Pancreas (tissue), 10 donors: ENCODE measurements at regions not wholly inside any gene's neighbourhood (a gene's known extent, or its start where the extent isn't known, plus 50 kb on each side); places are given as distances from the start of the nearest gene placed in this dataset.

ENCODE experiments used
- ATAC-seq, 4 donors: fragments of 200-7000 bp; cut with Tn5 transposase; one replicate each; pipeline versions ENCODE4 v1.8.0 to v1.9.1; 2020; ENCODE audit warnings: mild to moderate bottlenecking in 4 of 4, moderate library complexity in 4 of 4
- DNase-seq, 6 donors: peaks; one replicate each; pipeline ENCODE4 v3.0.0-alpha.2; 2020
- FAIRE-seq: peaks from 2 replicates; lab custom pipeline; 2012; peaks lifted over from hg19 to GRCh38; lab: Jason Lieb, UNC
- H3K27ac ChIP-seq, 4 donors: fragments of 200-600 bp; sonication (generic); 1 replicate in 3 of 4; 2 replicates in 1 of 4; pipeline versions ENCODE4 v1.5.0 to v1.8.0; 2020
- H3K27me3 ChIP-seq, 4 donors: fragments of 200-600 bp; one replicate each; pipeline ENCODE4 v1.8.0; 2021
- H3K36me3 ChIP-seq, 3 donors: fragments of 200-600 bp; sonication (generic) in 1 of 3; one replicate each; pipeline versions ENCODE4 v1.5.0 to v1.8.0; 2020 to 2021
- H3K4me1 ChIP-seq, 3 donors: fragments of 200-600 bp; one replicate each; pipeline ENCODE4 v1.8.0; 2021
- H3K4me3 ChIP-seq, 4 donors: fragments of 200-600 bp; sonication (generic) in 2 of 4; one replicate each; pipeline versions ENCODE4 v1.5.0 to v1.8.0; 2020 to 2021
- H3K9me3 ChIP-seq, 4 donors: fragments of 200-600 bp; one replicate each; pipeline ENCODE4 v1.8.0; 2021
- WGBS, 2 donors: extraction: QIAGEN DNeasy Blood & Tissue Kit; methylation state at CpG; one replicate each; pipeline ENCODE4 v1.1.7; 2013; 5-methylcytosine and 5-hydroxymethylcytosine counted together
- intact Hi-C, 3 donors: fragments of 100-400 bp; cut with DNase I; formaldehyde crosslinking; loops; one replicate each; pipeline versions ENCODE4 v1.11.1 to v1.14.2; 2022
- TF ChIP-seq, protein P1 (sequence below), 4 donors: fragments of 200-600 bp; sonication (generic) in 3 of 4; IDR thresholded peaks; one replicate each; pipeline versions ENCODE4 v1.5.0 to v1.8.0; 2021; ENCODE audit warnings: antibody characterized with exemption in 4 of 4
- donor health status: healthy with polysubstance abuse.
- donor health status: DM: no; HTN: no; CAD: no; lungs with moderate emphysema.
- donor health status: DM: no; HTN: no; CAD: no.
- donor health status: control.
- donor health status: control.
- donor health status: Bipolar disorder and iron deficiency.
- donor health status: DM: yes; HTN: yes; CAD: no.
- donor health status: DM: no; HTN: no; CAD: no.
- donor health status: DM: no; HTN: no; CAD: no.
- donor health status: DM: yes; HTN: yes; CAD: no.

DNA sequence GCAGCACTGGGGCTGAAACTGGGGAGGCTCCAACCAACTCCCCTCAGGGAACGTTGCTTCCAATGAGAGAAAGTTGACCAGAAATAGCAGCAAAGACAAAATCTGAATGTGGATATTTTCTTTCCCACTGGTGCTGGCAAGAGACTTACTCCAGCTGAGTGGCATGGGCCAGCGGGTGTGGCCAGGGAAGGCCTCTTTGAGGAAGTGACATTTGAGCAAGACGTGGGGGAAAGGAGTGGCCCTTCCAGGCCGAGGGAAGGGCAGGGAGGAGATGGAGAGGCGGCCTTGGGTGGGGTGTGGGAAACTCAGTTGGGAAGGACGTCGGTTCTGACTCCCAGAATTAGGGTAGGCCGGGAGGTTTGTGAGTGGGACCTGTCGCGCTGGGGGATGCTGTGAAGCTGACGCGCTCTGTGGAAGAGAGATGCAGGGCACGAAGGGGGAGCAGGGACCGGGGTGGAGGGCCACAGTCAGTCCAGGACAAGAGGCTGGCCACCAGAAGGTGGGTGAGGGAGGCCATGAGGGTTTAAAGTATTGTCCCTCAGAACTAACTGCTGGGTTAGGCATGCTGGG lies 96.7 kb upstream of the IKZF1 start:
- H3K36me3 ChIP-seq, result no peaks in the 10 kb centered on the region
- no peak for DNase-seq
- H3K27ac ChIP-seq, result no peak overlapping the region

DNA sequence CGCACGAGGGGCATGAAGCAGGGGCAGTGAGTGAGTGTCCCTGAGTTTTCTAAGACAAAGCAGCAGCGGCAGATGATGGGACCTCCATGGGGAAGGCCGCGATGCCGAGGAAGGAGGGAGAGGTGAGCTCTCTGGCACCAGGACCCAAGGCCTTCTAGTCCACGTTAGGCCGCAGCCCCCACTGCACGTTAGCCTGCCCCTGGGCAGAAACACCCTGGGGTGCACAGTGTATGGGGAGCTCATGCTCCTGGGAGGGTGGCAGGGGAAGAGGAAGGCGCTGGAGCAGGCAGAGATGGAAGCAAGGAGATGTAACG lies 97.3 kb upstream of the IKZF1 start:
- Histone ChIP-seq H3K27ac (no peak overlapping the region), H3K4me3 (no peak overlapping the region), H3K27me3 (no peaks in the 10 kb centered on the region), H3K4me1 (no peaks in the 10 kb centered on the region), H3K9me3 (no peaks in the 10 kb centered on the region), H3K36me3 (no peaks in the 10 kb centered on the region)
- no peak for FAIRE-seq
- intact Hi-C loops, result loop anchor here in 2 of 3 donors (5.0 to 10.0 kb wide), 3 partner anchors 210 to 958 kb away; no protein-coding TSS in a partner anchor
- no peak for ATAC-seq
- WGBS, 2 donors, result 74 to 81% methylated on average over 11 of the region's 11 CpGs
- TF ChIP-seq, protein P1, sequence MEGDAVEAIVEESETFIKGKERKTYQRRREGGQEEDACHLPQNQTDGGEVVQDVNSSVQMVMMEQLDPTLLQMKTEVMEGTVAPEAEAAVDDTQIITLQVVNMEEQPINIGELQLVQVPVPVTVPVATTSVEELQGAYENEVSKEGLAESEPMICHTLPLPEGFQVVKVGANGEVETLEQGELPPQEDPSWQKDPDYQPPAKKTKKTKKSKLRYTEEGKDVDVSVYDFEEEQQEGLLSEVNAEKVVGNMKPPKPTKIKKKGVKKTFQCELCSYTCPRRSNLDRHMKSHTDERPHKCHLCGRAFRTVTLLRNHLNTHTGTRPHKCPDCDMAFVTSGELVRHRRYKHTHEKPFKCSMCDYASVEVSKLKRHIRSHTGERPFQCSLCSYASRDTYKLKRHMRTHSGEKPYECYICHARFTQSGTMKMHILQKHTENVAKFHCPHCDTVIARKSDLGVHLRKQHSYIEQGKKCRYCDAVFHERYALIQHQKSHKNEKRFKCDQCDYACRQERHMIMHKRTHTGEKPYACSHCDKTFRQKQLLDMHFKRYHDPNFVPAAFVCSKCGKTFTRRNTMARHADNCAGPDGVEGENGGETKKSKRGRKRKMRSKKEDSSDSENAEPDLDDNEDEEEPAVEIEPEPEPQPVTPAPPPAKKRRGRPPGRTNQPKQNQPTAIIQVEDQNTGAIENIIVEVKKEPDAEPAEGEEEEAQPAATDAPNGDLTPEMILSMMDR (IDR thresholded peaks at IDR 0.05), result no peak
- DNase-seq, result no peak

More for the DNA sequence above, 96.7 kb upstream of the IKZF1 start:
- no peaks in the 10 kb centered on the region for H3K9me3 ChIP-seq
- ATAC-seq, result peak in 2 of 4 donors; percentile 25 to 36
- 57 to 70% methylated on average over 14 of the region's 14 CpGs for WGBS, 2 donors
- no peak for FAIRE-seq
- no peak overlapping the region for H3K4me3 ChIP-seq
- H3K4me1 ChIP-seq, result no peaks in the 10 kb centered on the region
- TF ChIP-seq, protein P1 (IDR thresholded peaks at IDR 0.05), result no peak
- intact Hi-C loops, result loop anchor here in 2 of 3 donors (5.0 to 10.0 kb wide), 3 partner anchors 210 to 957 kb away; no protein-coding TSS in a partner anchor
- no peaks in the 10 kb centered on the region for H3K27me3 ChIP-seq

GRCh38 chr7:50206453-50207250 lies 97.9 kb upstream of the IKZF1 start:
- intact Hi-C loops, result loop anchor here in 2 of 3 donors (5.0 to 10.0 kb wide), 3 partner anchors 211 to 958 kb away; no protein-coding TSS in a partner anchor
- ATAC-seq, result peak in 2 of 4 donors; percentile 44 to 52
- DNase-seq, result no peak

DNA sequence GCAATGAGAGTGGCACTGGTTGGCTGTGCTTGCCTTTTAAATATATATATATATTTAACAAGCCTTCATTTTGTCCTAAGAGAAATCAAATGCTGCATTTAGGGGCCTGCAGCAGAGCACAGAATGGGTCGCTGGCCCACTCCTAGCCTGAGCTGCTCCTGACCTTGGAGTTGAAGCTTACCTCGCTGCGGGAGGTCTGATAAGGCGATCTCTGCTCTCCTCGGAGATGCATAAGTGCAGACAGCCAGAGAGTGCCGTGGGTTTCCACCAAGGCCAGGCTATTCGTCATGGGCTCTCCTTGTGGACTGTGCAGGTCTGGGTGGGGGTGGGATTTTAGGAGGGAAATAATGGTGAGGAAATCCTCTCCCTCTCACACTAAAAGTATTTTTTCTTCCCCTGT lies 99.5 kb upstream of the IKZF1 start:
- H3K9me3 ChIP-seq, result no peaks in the 10 kb centered on the region
- DNase-seq, result no peak
- ATAC-seq, result peak in 3 of 4 donors; percentile 24 to 29 (median 28)
- H3K36me3 ChIP-seq, result no peaks in the 10 kb centered on the region
- 39 to 45% methylated on average over 7 of the region's 7 CpGs for WGBS, 2 donors
- no peak overlapping the region for H3K4me3 ChIP-seq
- TF ChIP-seq, protein P1 (IDR thresholded peaks at IDR 0.05), result no peak
- no peak for FAIRE-seq
- no peaks in the 10 kb centered on the region for H3K4me1 ChIP-seq
- no peaks in the 10 kb centered on the region for H3K27me3 ChIP-seq
- intact Hi-C loops, result loop anchor here in 2 of 3 donors (5.0 to 10.0 kb wide), 3 partner anchors 212 to 960 kb away; no protein-coding TSS in a partner anchor
- H3K27ac ChIP-seq, result no peak overlapping the region

More at GRCh38 chr7:50206453-50207250, 97.9 kb upstream of the IKZF1 start:
- TF ChIP-seq, protein P1 (IDR thresholded peaks at IDR 0.05), result no peak
- 66 to 74% methylated on average over 21 of the region's 21 CpGs for WGBS, 2 donors
- Histone ChIP-seq H3K27me3 (no peaks in the 10 kb centered on the region), H3K4me1 (no peaks in the 10 kb centered on the region), H3K4me3 (no peak overlapping the region), H3K36me3 (no peaks in the 10 kb centered on the region), H3K9me3 (no peaks in the 10 kb centered on the region), H3K27ac (no peak overlapping the region)
- no peak for FAIRE-seq
